ENCODE measurements at regions not wholly inside any gene's neighbourhood (a gene's known extent, or its start where the extent isn't known, plus 50 kb on each side); places are given as distances from the start of the nearest gene placed in this dataset.

DNA sequence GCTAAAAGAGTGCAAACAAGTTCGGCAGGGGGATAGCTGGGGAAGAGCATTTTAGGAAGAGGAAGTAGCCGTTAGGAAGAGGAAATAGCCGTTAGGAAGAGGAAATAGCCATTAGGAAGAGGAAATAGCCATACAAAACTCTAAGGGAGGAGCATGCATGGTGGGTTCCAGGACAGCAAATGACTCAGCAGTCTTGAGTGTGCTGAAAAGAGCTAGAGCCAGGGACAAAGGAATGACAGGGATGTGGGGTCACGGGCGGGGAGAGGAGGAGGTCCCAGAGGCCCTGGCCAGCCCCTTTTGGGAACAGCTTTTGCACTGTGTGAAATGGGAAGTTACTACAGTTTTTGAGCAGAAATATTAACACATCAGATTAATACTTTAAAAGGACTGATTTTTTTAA is 882.6 kb downstream of the TRIML1 start:
- no peak overlapping the region for H3K27ac ChIP-seq
- TF ChIP-seq, protein P1, sequence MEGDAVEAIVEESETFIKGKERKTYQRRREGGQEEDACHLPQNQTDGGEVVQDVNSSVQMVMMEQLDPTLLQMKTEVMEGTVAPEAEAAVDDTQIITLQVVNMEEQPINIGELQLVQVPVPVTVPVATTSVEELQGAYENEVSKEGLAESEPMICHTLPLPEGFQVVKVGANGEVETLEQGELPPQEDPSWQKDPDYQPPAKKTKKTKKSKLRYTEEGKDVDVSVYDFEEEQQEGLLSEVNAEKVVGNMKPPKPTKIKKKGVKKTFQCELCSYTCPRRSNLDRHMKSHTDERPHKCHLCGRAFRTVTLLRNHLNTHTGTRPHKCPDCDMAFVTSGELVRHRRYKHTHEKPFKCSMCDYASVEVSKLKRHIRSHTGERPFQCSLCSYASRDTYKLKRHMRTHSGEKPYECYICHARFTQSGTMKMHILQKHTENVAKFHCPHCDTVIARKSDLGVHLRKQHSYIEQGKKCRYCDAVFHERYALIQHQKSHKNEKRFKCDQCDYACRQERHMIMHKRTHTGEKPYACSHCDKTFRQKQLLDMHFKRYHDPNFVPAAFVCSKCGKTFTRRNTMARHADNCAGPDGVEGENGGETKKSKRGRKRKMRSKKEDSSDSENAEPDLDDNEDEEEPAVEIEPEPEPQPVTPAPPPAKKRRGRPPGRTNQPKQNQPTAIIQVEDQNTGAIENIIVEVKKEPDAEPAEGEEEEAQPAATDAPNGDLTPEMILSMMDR (conservative IDR thresholded peaks at IDR 0.05) = no peak

DNA sequence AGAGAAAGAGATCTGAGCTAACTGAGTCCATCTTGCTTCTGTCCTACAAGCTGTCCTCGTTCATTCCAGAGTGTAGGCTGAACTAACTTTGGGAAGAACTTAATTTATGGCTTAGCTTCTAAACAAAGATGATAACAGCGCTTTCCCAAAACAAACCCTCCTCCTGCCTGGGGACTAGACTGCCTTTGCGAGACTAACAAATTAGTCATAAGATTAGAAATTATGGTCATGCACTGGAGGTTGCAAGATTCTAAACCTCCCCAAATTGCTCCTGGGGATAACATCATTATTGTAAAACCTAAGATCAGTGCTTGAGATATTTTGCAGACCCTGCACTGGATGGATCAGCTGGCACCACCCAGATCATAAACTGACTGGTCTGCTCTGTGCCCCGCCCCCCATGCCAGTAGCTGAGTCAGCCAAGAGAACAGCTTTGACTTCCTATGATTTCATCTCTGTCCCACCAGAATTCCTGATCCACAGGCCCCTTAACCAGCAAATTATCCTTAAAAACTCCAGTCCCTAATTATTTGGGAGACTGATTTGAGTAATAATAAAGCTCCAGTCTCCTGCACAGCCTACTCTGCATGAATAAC is 883.3 kb downstream of the TRIML1 start:
- H3K27ac ChIP-seq = no peak overlapping the region
- TF ChIP-seq, protein P1 (conservative IDR thresholded peaks at IDR 0.05) = no peak

DNA sequence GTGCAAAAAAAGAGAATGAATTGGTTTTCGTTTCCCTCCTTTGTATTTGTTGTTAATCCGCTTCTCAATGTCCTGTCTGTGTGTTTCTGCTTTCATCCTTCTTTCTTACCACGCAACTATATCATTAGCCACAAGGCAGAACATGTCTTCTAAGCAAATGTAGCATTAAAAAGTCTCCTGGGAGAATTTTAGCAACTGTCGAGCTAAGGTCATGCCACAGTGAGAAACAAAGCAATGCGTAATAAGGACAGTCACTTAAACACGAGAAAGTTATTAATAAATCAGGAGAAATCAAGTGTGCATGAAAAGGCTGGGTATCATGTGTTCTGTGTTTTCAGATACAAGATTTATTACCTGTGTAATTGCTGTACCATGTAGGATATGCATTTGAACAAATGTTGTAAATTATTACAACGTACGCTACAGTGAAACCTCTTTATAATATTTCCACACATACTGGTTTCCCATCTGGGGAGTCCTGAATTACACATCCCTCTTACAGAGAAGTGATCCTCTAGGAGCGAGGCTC is 890.8 kb downstream of the TRIML1 start:
- no peak overlapping the region for H3K27ac ChIP-seq
- TF ChIP-seq, protein P1 (conservative IDR thresholded peaks at IDR 0.05) = no peak

DNA sequence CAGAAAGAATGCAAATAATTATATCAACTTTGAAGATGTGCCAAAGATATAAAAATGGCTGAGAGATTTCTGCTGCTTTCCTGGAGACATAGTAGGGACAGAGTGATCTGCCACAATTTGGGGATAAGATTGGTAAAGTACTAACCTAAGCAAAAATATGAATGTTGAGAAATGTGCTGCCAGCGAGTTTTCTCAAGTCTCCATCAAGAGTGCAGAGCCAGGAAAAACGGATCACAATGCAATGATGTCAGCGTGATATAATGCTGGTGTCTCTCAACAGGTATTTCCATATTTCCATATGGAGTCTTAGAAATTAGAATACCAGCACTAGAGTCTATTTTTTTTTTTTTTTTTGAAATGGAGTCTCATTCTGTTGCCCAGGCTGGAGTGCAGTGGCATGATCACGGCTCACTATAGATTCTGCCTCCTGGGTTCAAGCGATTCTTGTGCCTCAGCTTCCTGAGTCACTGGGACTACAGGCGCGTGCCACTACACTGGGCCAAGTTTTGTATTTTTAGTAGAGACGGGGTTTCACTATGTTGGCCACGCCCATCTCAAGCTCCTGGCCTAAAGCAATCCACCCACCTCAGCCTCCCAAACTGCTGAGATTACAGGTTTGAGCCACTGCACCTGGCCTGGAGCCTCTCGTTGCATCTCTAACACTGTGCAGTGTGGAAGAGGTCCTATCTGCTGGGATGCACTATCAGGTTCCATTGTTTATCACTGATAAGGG is 893.5 kb downstream of the TRIML1 start:
- TF ChIP-seq, protein P1 (conservative IDR thresholded peaks at IDR 0.05) = no peak
- H3K27ac ChIP-seq = no peak overlapping the region

DNA sequence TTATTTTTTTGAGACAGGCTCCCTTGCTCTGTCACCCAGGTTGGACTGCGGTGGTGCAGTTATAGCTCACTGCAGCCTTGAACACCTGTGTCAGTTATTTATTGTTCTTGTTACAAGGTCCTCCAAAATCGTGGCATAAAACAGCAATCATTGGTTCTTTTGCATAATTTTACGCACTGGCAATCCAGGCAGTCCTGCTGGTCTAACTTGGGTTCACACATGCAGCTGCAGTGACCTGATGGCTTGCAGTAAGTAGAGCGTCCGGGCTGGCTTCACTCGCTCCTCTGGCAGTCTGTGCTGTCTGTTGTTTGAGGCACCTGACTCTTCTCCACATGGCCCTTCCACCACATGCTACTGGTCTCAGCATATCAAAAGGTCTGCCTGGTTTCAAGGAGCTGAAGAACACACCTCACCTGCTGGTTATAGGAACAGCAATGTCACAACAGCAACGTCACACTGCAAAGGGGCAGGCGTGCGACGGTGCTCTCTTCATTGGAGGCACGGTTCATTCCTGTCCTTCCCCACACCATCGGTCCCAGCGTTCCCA is 894.6 kb downstream of the TRIML1 start:
- TF ChIP-seq, protein P1 (conservative IDR thresholded peaks at IDR 0.05) = no peak
- no peak overlapping the region for H3K27ac ChIP-seq

DNA sequence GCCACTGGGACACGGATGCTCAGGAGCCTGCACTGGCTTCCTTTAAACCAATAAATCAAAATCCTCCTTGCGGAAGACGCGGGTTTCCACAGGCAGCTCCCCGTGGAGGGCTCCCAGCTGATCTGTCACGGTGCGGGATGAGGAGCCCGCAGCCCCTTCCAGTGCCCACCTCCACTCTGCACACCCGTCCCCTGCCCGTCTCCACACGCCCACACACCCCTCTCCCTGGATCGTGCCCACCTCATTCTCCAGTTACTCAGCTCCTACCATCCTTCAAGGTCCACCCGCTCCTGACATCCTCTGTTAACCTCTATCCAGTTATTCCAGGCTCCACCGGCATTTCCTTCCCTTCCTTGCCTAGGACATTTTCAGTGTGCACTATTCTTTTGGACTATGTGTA is 895.9 kb downstream of the TRIML1 start:
- TF ChIP-seq, protein P1 (conservative IDR thresholded peaks at IDR 0.05) = no peak
- no peak overlapping the region for H3K27ac ChIP-seq

DNA sequence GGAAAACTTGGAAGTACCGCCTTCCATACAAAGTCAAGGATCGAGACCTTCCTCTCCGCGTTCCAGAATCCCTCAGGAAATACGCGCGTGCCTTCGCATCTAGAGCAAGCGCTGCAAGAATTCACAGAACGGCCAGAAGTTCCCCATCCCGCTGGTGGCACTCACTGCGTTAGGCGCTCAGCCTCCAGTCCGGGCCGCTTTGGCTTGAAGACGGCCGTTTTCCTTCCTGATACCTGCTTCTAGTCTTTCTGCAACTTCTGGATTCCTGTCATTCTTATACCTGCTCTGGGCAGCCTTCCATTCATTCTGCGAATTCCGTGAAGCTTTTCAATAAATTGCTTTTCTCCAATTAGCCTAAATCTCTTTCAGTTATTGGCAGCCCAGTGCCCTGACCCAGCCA is 896.4 kb downstream of the TRIML1 start:
- TF ChIP-seq, protein P1 (conservative IDR thresholded peaks at IDR 0.05) = no peak
- H3K27ac ChIP-seq = no peak overlapping the region

Data from VCaP (cell line).